Activated T-cell treated with anti-CD3 and anti-CD28 coated beads, Interleukin-2, amount 50 U/mL, for 48 hours (primary cell): ENCODE measurements at regions not wholly inside any gene's neighbourhood (a gene's known extent, or its start where the extent isn't known, plus 50 kb on each side); places are given as distances from the start of the nearest gene placed in this dataset.
"Not testable (repeated sequence)": the region's sequence is repeated elsewhere in the genome, so short reads cannot be mapped to it uniquely, and the experiment has no call there.

ENCODE experiments used
- DNase-seq, 2 experiments: peaks; one replicate each; pipeline ENCODE4 v3.0.0-alpha.2; 2020

DNA sequence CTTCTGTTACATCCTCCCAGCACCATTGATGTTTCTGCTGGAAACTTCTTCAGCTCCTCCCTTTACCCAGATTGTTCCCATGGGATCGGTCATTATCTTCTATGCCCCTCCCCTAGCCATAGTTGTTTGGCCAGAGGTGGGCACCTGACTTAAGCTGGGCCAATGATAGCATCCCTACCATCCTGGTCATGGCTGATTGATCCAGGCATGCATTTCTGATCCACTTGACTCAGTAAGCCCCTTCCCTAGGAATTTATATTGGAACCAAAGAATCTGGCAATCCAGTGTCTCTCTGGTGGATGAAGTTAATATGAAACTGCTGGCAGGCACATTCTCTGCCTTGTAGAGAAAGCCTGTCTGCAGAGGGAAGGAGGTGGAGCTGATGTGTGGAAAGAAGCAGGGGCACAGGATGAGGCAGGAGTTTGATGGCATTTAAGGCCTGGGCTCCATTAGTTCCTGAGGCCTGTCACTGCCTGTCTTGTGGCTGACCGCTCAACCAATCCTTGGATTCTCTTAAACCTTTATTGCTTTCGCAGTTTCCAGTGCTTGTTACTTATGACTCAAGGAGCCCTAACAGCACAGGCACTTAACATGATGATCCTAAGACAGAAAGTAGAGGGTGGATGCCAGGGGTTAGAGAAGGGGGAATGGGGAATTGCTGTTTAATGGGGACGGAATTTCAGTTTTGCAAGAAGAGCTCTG lies 152.4 kb downstream of the ABCC12 start:
- no peak for DNase-seq

DNA sequence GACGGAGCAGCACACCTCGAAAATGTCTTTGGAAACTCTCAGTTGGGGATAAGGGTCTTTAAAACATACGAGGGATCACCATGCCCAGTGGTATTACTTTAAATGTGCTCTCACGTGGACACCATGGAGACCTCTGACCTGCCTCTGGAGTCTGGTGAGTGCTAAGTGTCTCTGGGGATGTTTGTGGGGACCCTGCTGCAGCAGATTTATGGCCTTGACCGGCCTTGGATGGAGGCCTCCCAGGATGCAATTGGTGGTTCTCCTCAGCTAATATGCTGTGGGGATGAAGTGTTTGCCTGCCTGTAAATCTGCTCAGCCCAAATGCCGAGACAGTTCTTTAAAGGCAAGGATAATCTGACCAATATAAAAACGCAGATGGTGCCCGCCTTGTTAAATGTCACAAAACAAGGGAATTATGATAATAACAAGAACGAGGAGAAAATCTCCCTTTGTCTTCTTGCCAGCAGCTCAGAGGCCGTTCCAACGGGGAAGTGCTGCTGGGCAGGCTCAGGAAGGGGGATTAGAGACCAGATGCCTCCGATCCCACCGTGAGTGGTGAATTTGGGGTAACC lies 154.4 kb downstream of the ABCC12 start:
- DNase-seq: no peak

- no peak for DNase-seq
Observed at GRCh38 chr16:48000622-48001021, 155.2 kb downstream of the ABCC12 start.

- no peak for DNase-seq
Observed at GRCh38 chr16:47999595-47999994, 156.2 kb downstream of the ABCC12 start.

DNA sequence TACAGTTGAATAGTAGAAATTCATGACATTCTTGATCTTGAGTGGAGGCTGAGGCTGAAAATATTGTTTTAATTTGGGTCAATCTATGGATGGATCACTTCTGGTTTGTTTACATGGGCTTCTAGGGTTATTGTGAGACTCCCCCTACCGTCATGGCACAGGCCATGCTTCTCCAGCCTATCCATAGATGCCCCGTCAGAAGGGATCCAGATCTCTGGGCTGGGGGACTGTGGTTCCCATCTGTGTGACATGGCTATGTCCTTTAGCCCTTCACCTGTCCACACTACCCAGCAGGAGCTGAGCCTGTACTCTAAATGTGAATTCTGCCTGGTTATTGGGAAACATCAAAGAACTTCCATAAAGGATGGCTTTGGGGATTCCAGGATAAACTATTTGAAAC lies 160.4 kb downstream of the ABCC12 start:
- no peak for DNase-seq

DNA sequence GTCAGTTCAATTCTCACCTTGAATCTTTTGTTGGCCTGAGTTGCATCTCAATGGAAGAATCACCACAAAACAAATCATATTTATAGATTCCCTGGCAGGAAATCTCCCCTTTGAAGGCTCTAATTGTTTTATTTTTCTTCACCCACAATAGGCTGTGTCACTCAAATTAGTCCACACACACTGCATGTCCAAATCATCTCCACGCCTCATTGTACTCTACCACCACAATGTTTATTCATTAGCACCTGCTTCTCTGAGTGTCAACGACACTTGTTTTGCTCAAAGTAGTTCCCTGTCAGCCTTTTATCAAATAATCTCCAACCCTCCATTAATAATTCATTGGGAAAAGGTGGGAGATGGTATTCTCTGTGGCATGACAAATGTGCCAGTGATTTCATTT lies 164.3 kb downstream of the ABCC12 start:
- no peak for DNase-seq

DNA sequence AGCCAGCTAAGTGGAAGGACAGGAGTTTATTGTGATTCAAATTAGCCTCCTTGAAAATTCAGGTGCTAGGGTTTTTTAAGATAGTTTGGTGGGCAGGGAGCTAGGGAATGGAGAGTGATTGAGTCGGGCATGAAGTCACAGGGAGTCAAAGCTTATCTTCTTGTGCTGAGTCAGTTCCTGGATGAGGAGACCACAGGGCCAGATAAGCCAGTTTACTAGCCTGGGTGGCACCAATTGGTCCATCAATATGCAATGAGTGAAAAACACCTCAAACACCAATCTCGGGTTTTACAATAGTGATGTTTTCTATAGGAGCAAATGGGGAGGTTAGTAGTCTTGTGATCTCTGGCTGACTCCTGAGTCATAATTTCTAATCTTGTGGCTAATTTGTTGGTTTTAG lies 165.1 kb downstream of the ABCC12 start:
- no peak for DNase-seq

DNA sequence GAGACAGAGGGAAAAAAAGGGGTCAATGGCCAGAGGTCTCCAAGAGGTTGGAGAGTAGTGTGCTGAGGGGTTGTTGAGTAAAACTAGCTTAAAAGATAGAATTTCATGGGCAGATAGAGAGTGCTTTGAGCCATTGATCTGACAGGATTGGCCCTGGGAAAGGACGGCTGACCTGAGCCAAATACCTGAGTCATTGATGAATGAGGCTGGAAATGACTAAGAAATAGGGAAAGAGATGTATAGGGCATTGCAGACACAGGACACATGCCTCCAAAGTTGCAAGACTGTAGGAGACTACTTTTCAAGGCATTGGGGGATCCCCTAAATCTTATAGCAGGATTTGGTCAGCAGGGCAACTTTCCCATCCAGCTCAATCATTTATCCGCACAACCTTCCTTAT lies 168.7 kb downstream of the ABCC12 start:
- DNase-seq: no peak

GRCh38 chr16:47986031-47986430 lies 169.8 kb downstream of the ABCC12 start:
- DNase-seq: no peak

GRCh38 chr16:47984669-47985068 lies 171.1 kb downstream of the ABCC12 start:
- no peak for DNase-seq

GRCh38 chr16:47983999-47984580 lies 171.7 kb downstream of the ABCC12 start:
- no peak for DNase-seq

DNA sequence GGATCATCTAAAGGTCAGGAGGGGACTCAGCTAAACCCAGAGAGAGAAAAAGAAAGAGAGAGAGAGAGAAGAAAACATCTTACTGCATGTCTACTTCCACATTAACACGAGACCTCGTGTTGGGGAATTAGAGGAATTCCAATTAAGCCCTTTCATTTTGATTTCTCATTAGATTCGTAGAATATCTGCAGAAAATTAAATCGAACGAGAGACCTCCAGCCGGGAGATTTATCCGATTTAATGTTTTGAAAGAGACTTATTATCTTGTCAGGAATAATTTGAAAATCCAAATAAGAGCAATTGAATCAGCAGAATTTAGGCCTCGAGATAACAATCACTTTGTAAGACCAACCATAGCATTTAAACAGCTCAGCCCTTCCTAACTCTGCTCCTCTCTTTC lies 175.6 kb downstream of the ABCC12 start:
- no peak for DNase-seq

DNA sequence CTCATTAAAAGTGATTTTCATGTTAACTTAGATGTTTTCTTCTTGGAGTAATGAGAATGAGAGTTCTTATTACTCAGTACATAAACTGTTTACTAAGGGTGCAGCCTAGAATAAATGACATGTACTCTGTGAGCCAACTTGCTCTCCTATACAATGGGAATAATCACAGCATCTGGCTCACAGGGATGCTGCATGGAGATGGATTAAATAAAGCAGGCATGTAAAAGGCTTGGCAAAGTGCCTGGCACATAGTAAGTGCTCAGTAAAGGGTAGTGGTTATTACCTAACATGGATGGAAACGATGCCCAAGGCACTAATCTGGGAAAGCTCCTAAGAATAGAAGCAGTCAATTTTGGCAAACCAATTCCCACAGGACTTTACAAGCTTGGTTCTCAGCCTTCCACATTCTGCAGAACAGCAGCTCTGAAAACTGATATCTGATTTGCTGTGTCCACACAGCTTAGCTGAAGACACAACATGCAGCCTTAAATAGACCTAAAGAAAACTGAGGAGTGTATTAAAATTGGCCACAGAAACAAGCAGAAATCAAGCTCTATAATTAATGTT lies 176.1 kb downstream of the ABCC12 start:
- no peak for DNase-seq

DNA sequence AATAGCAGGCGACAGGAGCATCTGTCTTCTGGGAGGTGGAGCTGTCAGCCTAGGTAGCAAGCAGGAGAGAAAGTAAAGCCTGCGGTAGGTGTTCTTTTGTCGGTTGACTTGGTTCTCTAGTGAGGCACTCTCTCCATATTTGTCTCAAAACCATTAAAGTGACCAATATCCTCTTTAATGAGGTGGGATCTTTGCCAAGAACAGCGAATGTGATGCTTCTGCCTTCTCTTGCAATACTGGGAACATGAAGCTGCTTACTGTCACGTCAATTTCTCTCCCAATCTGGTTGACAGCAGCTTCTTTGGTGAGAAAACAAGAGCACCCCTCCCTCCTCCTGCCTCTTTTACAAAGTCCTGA lies 176.7 kb downstream of the ABCC12 start:
- no peak for DNase-seq

- no peak for DNase-seq
Observed at GRCh38 chr16:47978491-47979163, 177.2 kb downstream of the ABCC12 start.

- DNase-seq: no peak
Observed at GRCh38 chr16:47977802-47978201, 178.0 kb downstream of the ABCC12 start.

DNA sequence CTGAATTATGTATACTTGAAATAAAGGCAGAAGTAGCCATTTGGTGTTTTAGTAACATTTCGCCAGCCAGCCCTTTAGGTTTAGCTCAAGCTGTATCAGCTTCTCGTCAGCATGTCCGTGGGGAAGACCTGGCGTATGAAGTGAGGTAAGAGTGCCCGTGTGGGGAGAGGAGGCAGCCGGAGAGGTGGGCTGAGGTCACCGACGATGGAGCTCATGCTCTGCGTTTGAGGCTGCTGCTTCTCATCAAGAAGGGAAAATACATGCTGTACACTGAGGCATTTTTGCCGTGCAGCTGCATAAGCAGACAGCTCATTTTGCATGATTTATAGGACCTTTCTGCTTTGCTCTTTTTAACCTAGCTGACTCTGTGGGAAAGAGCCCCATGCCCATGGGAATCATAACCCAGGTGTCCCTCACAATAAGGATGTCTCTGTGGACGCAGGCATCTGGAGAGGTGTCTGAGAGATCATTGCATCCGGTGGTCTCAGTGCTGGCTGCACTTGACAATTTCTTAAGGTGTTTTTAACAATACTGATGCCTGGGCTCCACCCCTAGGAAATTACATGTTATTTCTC lies 179.1 kb downstream of the ABCC12 start:
- no peak for DNase-seq

DNA sequence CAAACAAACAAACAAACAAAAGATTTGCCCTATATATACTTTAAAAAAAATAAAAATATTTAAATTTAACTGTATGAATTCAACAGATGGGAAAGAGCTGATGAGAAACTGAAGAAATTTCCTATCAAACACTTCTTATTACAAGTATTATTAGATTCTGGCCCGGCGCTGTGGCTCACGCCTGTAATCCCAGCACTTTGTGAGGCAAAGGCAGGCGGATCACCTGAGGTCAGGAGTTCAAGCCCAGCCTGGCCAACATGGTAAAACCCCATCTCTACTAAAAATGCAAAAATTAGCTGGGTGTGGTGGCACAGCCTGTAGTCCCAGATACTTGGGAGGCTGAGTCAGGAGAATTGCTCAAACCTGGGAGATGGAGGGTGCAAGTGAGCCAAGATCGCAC lies 180.8 kb downstream of the ABCC12 start:
- not testable (repeated sequence) for DNase-seq

DNA sequence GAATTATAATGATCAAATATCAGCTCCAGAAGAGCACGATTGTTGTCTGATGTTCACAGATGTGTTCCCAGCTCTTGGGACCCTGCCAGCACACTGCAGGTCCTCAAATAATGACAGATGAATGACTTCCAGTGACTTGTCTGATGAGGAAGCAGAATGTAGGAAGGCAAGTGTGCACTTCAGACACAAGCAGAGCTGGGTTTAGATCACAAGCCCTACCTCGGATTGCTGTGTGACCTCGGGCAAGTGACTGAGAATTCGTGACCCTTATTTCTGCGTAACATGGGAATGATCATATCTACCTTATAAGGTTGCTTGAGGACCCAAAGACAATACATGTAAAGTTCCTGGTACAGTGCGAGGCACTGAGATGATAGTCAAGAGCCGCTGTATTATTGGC lies 182.2 kb downstream of the ABCC12 start:
- DNase-seq: no peak

GRCh38 chr16:47972246-47972985 lies 183.4 kb downstream of the ABCC12 start:
- DNase-seq: no peak

GRCh38 chr16:47971225-47971624 lies 184.6 kb downstream of the ABCC12 start:
- DNase-seq: no peak

GRCh38 chr16:47970291-47970931 lies 185.4 kb downstream of the ABCC12 start:
- no peak for DNase-seq
